SK-N-SH treated with all-trans-retinoic acid at 6 μM for 48 hours (cell line): ENCODE measurements at regions not wholly inside any gene's neighbourhood (a gene's known extent, or its start where the extent isn't known, plus 50 kb on each side); places are given as distances from the start of the nearest gene placed in this dataset.

ENCODE experiments used
- BACH2 ChIP-seq: fragments of 250-450 bp; sonication (Bioruptor Pico); IDR thresholded peaks from 2 replicates; pipeline ENCODE4 v1.9.0; 2021; ENCODE audit warnings: mild to moderate bottlenecking, borderline replicate concordance
- CSDC2 ChIP-seq: fragments of 250-450 bp; sonication (Bioruptor Pico); IDR thresholded peaks from 2 replicates; pipeline ENCODE4 v1.5.0; 2020; ENCODE audit warnings: mild to moderate bottlenecking, moderate library complexity
- ZFP3 ChIP-seq: fragments of 250-450 bp; sonication (Bioruptor Pico); IDR thresholded peaks from 2 replicates; pipeline ENCODE4 v1.5.0; 2020; ENCODE audit warnings: mild to moderate bottlenecking, moderate library complexity
- ZFP30 ChIP-seq: fragments of 450-650 bp; formaldehyde crosslinking; IDR thresholded peaks from 2 replicates; pipeline ENCODE4 v1.5.0; 2022; ENCODE audit warnings: mild to moderate bottlenecking, moderate library complexity
- ZNF70 ChIP-seq: fragments of 450-650 bp; formaldehyde crosslinking; IDR thresholded peaks from 2 replicates; pipeline ENCODE4 v1.5.0; 2020; ENCODE audit warnings: mild to moderate bottlenecking, moderate library complexity
- ZNF8 ChIP-seq: fragments of 450-650 bp; formaldehyde crosslinking; IDR thresholded peaks from 2 replicates; pipeline ENCODE4 v1.5.0; 2020; ENCODE audit warnings: mild to moderate bottlenecking, moderate library complexity
- TF ChIP-seq, protein P1 (sequence below): fragments of 250-450 bp; sonication (Bioruptor Pico); IDR thresholded peaks from 2 replicates; pipeline ENCODE4 v1.5.1; 2020; ENCODE audit warnings: low read depth, mild to moderate bottlenecking, moderate library complexity
- TF ChIP-seq, protein P2 (sequence below): fragments of 250-450 bp; sonication (Bioruptor Pico); IDR thresholded peaks from 2 replicates; pipeline ENCODE4 v1.8.0; 2020; ENCODE audit warnings: mild to moderate bottlenecking, moderate library complexity, borderline replicate concordance

DNA sequence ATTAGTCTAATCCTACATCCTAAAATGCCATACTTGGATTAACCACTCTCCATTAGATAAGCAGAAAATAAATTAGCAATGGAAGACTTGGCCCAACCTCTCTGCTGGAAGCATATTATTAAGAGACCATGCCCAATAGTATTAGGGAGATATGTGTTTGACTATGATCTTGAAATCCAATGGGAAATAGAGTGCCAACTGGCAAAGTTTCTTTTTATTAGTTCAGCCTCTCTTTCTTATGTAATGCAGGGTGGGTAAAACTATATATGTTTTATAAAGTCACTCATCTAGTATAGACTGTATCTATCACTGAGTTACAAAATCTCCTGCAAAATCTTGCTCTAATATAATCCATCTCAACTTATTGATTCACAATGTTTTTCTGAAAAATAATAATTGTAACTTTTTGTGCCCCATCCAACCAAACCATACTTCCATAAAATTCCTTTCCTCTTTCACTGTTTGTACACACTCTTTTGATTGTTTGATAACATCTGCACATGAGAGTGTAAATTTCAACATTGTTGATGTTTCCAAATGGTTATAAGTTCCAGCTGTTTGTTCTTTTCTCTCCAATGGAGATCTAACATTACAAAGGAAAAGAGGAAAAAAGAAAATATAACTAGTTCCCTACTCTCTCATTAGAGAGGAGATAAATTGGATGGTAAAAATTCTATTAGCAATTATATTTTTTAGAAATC lies 408.1 kb upstream of the ADGRL2 start:
- TF ChIP-seq ZNF8 (CRISPR knock-in tag), result no peak
- TF ChIP-seq, protein P1, sequence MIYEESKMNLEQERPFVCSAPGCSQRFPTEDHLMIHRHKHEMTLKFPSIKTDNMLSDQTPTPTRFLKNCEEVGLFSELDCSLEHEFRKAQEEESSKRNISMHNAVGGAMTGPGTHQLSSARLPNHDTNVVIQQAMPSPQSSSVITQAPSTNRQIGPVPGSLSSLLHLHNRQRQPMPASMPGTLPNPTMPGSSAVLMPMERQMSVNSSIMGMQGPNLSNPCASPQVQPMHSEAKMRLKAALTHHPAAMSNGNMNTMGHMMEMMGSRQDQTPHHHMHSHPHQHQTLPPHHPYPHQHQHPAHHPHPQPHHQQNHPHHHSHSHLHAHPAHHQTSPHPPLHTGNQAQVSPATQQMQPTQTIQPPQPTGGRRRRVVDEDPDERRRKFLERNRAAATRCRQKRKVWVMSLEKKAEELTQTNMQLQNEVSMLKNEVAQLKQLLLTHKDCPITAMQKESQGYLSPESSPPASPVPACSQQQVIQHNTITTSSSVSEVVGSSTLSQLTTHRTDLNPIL (CRISPR knock-in tag), result no peak
- no peak for TF ChIP-seq ZFP3 (CRISPR knock-in tag)
- no peak for TF ChIP-seq BACH2 (CRISPR knock-in tag)
- TF ChIP-seq CSDC2 (CRISPR knock-in tag), result no peak
- no peak for TF ChIP-seq ZFP30
- TF ChIP-seq, protein P2, sequence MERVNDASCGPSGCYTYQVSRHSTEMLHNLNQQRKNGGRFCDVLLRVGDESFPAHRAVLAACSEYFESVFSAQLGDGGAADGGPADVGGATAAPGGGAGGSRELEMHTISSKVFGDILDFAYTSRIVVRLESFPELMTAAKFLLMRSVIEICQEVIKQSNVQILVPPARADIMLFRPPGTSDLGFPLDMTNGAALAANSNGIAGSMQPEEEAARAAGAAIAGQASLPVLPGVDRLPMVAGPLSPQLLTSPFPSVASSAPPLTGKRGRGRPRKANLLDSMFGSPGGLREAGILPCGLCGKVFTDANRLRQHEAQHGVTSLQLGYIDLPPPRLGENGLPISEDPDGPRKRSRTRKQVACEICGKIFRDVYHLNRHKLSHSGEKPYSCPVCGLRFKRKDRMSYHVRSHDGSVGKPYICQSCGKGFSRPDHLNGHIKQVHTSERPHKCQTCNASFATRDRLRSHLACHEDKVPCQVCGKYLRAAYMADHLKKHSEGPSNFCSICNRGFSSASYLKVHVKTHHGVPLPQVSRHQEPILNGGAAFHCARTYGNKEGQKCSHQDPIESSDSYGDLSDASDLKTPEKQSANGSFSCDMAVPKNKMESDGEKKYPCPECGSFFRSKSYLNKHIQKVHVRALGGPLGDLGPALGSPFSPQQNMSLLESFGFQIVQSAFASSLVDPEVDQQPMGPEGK (CRISPR knock-in tag), result no peak
- TF ChIP-seq ZNF70 (CRISPR knock-in tag), result no peak
